ENCODE measurements at regions not wholly inside any gene's neighbourhood (a gene's known extent, or its start where the extent isn't known, plus 50 kb on each side); places are given as distances from the start of the nearest gene placed in this dataset.

- intact Hi-C loops (cut with DNase I): loop anchor here in 1 of 10 donors (10.0 kb wide), 1 partner anchor 203 kb away; the partner anchor contains the start of gene EFNB1
- Histone ChIP-seq H3K4me1 (peaks cover 0 to 42% (median 19%) of the 10 kb centered on the region in 9 donors), H3K36me3 (no peaks in the 10 kb centered on the region), H3K4me3 (no peak overlapping the region), H3K27me3 (peaks cover 0 to 20% (median 0%) of the 10 kb centered on the region in 7 donors), H3K27ac (peak overlapping the region in 1 of 10 donors; percentile 29), H3K9me3 (no peaks in the 10 kb centered on the region)
- TF ChIP-seq, protein P1, sequence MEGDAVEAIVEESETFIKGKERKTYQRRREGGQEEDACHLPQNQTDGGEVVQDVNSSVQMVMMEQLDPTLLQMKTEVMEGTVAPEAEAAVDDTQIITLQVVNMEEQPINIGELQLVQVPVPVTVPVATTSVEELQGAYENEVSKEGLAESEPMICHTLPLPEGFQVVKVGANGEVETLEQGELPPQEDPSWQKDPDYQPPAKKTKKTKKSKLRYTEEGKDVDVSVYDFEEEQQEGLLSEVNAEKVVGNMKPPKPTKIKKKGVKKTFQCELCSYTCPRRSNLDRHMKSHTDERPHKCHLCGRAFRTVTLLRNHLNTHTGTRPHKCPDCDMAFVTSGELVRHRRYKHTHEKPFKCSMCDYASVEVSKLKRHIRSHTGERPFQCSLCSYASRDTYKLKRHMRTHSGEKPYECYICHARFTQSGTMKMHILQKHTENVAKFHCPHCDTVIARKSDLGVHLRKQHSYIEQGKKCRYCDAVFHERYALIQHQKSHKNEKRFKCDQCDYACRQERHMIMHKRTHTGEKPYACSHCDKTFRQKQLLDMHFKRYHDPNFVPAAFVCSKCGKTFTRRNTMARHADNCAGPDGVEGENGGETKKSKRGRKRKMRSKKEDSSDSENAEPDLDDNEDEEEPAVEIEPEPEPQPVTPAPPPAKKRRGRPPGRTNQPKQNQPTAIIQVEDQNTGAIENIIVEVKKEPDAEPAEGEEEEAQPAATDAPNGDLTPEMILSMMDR (IDR thresholded peaks at IDR 0.05): no peak
- 64 to 72% methylated on average over 11 of the region's 11 CpGs for WGBS, 2 donors
- ATAC-seq (peak in 3 of 8 donors; percentile 13 to 53 (median 29)), DNase-seq (no peak)
These were observed 137.9 kb downstream of the PJA1 start for GRCh38 chrX:69027181-69028005.

- DNase-seq (no peak), ATAC-seq (no peak)
- Histone ChIP-seq H3K36me3 (no peaks in the 10 kb centered on the region), H3K9me3 (no peaks in the 10 kb centered on the region), H3K27ac (peak overlapping the region in 2 of 10 donors; percentile 26 to 51), H3K27me3 (peaks cover 0 to 20% (median 0%) of the 10 kb centered on the region in 7 donors), H3K4me3 (no peak overlapping the region), H3K4me1 (peaks cover 0 to 42% (median 19%) of the 10 kb centered on the region in 9 donors)
- TF ChIP-seq, protein P1 (IDR thresholded peaks at IDR 0.05): no peak
- intact Hi-C loops (cut with DNase I): loop anchor here in 1 of 10 donors (10.0 kb wide), 1 partner anchor 201 kb away; the partner anchor contains the start of gene EFNB1
- 88 to 89% methylated on average over 4 of the region's 4 CpGs for WGBS, 2 donors
These were observed 139.4 kb downstream of the PJA1 start for GRCh38 chrX:69025802-69026301.

DNA sequence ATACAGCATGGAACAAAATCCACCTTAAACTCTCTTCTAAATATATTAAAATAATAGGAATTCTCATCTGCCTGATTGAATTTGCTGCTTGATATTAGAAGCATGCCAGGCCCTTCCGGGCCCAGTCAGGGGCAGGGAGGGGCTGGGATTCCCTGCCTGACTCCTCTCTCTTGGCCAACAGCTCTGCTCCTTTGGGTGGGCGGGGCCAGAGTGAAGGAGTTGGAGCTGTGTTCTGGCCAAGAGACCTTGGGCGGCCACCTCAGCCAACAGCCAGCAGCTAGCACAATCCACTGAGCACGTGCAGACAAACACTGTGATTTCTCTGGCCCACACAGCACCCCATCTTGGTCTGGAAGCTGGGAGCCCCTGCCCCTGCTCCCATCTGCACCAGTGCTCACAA lies 140.3 kb downstream of the PJA1 start:
- H3K27ac ChIP-seq: peak overlapping the region in 7 of 10 donors; percentile 26 to 55 (median 49)
- H3K36me3 ChIP-seq: no peaks in the 10 kb centered on the region
- H3K4me1 ChIP-seq: peaks cover 0 to 46% (median 19%) of the 10 kb centered on the region in 9 donors
- intact Hi-C loops (cut with DNase I): loop anchor here in 1 of 10 donors (10.0 kb wide), 1 partner anchor 200 kb away; the partner anchor contains the start of gene EFNB1
- no peaks in the 10 kb centered on the region for H3K9me3 ChIP-seq
- H3K4me3 ChIP-seq: no peak overlapping the region
- peak; percentile 81 to 92 (median 88) for ATAC-seq
- WGBS, 2 donors: 7 to 11% methylated on average over 4 of the region's 4 CpGs
- TF ChIP-seq, protein P1 (IDR thresholded peaks at IDR 0.05): no peak
- DNase-seq: peak; percentile 65 to 77
- H3K27me3 ChIP-seq: peaks cover 0 to 17% (median 0%) of the 10 kb centered on the region in 7 donors

- intact Hi-C loops (cut with DNase I): loop anchor here in 1 of 10 donors (10.0 kb wide), 1 partner anchor 199 kb away; the partner anchor contains the start of gene EFNB1
- WGBS, 2 donors: 57 to 60% methylated on average over 9 to 10 of the region's 10 CpGs
- no peak overlapping the region for H3K4me3 ChIP-seq
- H3K9me3 ChIP-seq: no peaks in the 10 kb centered on the region
- DNase-seq (peak in 1 of 2 donors; percentile 24), ATAC-seq (peak in 3 of 8 donors; percentile 20 to 43 (median 34))
- H3K4me1 ChIP-seq: peaks cover 0 to 49% (median 19%) of the 10 kb centered on the region in 9 donors
- peak overlapping the region in 6 of 10 donors; percentile 35 to 55 (median 50) for H3K27ac ChIP-seq
- peaks cover 0 to 12% (median 0%) of the 10 kb centered on the region in 7 donors for H3K27me3 ChIP-seq
- TF ChIP-seq, protein P1 (IDR thresholded peaks at IDR 0.05): no peak
- H3K36me3 ChIP-seq: no peaks in the 10 kb centered on the region
These were observed 141.0 kb downstream of the PJA1 start for GRCh38 chrX:69024161-69024736.

Measured in heart right ventricle (tissue), 16 donors.